ENCODE measurements at regions not wholly inside any gene's neighbourhood (a gene's known extent, or its start where the extent isn't known, plus 50 kb on each side); places are given as distances from the start of the nearest gene placed in this dataset.

- no peak overlapping the region for H3K27ac ChIP-seq
- no peaks in the 10 kb centered on the region for H3K4me1 ChIP-seq
- ATAC-seq, result no peak
- H3K4me3 ChIP-seq, result no peak overlapping the region
- H3K27me3 ChIP-seq, result no peaks in the 10 kb centered on the region
- no peaks in the 10 kb centered on the region for H3K9me3 ChIP-seq
- TF ChIP-seq EP300 (IDR thresholded peaks at IDR 0.05) (no peak), POLR2A (IDR thresholded peaks at IDR 0.05) (no peak), CTCF (IDR thresholded peaks at IDR 0.05) (no peak), POLR2AphosphoS5 (IDR thresholded peaks at IDR 0.05) (no peak)
- no peaks in the 10 kb centered on the region for H3K36me3 ChIP-seq
Measured at GRCh38 chr2:111243295-111243694, 122.6 kb downstream of the BCL2L11 start.

- WGBS, 2 donors (ENCODE audit: low coverage in 1 of 2), result 85 to 100% methylated on average over 3 of the region's 3 CpGs
- ATAC-seq, result no peak
- Histone ChIP-seq H3K36me3 (no peaks in the 10 kb centered on the region), H3K27ac (no peak overlapping the region), H3K27me3 (no peaks in the 10 kb centered on the region), H3K9me3 (no peaks in the 10 kb centered on the region), H3K4me3 (no peak overlapping the region), H3K4me1 (no peaks in the 10 kb centered on the region)
- no peak for TF ChIP-seq CTCF (IDR thresholded peaks at IDR 0.05)
- no peak for TF ChIP-seq EP300 (IDR thresholded peaks at IDR 0.05)
- TF ChIP-seq POLR2AphosphoS5 (IDR thresholded peaks at IDR 0.05), result no peak
- TF ChIP-seq POLR2A (IDR thresholded peaks at IDR 0.05), result no peak
Measured at GRCh38 chr2:111244864-111245263, 124.2 kb downstream of the BCL2L11 start.

- Histone ChIP-seq H3K27ac (no peak overlapping the region), H3K4me3 (no peak overlapping the region), H3K36me3 (no peaks in the 10 kb centered on the region), H3K27me3 (no peaks in the 10 kb centered on the region), H3K4me1 (no peaks in the 10 kb centered on the region), H3K9me3 (no peaks in the 10 kb centered on the region)
- WGBS, 2 donors (ENCODE audit: low coverage in 1 of 2), result 83 to 100% methylated on average over 1 of the region's 4 CpGs
- TF ChIP-seq CTCF (IDR thresholded peaks at IDR 0.05), result no peak
- no peak for TF ChIP-seq POLR2A (IDR thresholded peaks at IDR 0.05)
- TF ChIP-seq POLR2AphosphoS5 (IDR thresholded peaks at IDR 0.05), result no peak
- no peak for TF ChIP-seq EP300 (IDR thresholded peaks at IDR 0.05)
- ATAC-seq, result no peak
Measured at GRCh38 chr2:111246620-111247061, 125.9 kb downstream of the BCL2L11 start.

GRCh38 chr2:111247491-111247890, 126.8 kb downstream of the BCL2L11 start:
- Histone ChIP-seq H3K36me3 (no peaks in the 10 kb centered on the region), H3K27me3 (no peaks in the 10 kb centered on the region), H3K4me3 (no peak overlapping the region), H3K27ac (no peak overlapping the region), H3K4me1 (no peaks in the 10 kb centered on the region), H3K9me3 (no peaks in the 10 kb centered on the region)
- no peak for ATAC-seq
- TF ChIP-seq POLR2AphosphoS5 (IDR thresholded peaks at IDR 0.05) (no peak), CTCF (IDR thresholded peaks at IDR 0.05) (no peak), POLR2A (IDR thresholded peaks at IDR 0.05) (no peak), EP300 (IDR thresholded peaks at IDR 0.05) (no peak)
- 94 to 100% methylated on average over 1 to 2 of the region's 2 CpGs for WGBS, 2 donors (ENCODE audit: low coverage in 1 of 2)

GRCh38 chr2:111249806-111250205, 129.1 kb downstream of the BCL2L11 start:
- Histone ChIP-seq H3K4me3 (no peak overlapping the region), H3K27me3 (no peaks in the 10 kb centered on the region), H3K9me3 (no peaks in the 10 kb centered on the region), H3K27ac (no peak overlapping the region), H3K4me1 (no peaks in the 10 kb centered on the region), H3K36me3 (no peaks in the 10 kb centered on the region)
- TF ChIP-seq POLR2AphosphoS5 (IDR thresholded peaks at IDR 0.05) (no peak), POLR2A (IDR thresholded peaks at IDR 0.05) (no peak), EP300 (IDR thresholded peaks at IDR 0.05) (no peak), CTCF (IDR thresholded peaks at IDR 0.05) (no peak)
- ATAC-seq, result no peak

Data from gastroesophageal sphincter (tissue), 4 donors.